AG09319 (cell line): ENCODE measurements at regions not wholly inside any gene's neighbourhood (a gene's known extent, or its start where the extent isn't known, plus 50 kb on each side); places are given as distances from the start of the nearest gene placed in this dataset.

Experiments
- DNase-seq: peaks from one replicate; pipeline ENCODE4 v3.0.0-alpha.2; 2010; ENCODE audit warnings: low read depth; ENCODE audit errors: extremely low read depth
- TF ChIP-seq, protein P1 (sequence below): IDR thresholded peaks from 2 replicates; pipeline ENCODE4 v1.5.1; 2011; ENCODE audit warnings: low read depth, mild to moderate bottlenecking, inconsistent platforms, low read length, moderate library complexity

DNA sequence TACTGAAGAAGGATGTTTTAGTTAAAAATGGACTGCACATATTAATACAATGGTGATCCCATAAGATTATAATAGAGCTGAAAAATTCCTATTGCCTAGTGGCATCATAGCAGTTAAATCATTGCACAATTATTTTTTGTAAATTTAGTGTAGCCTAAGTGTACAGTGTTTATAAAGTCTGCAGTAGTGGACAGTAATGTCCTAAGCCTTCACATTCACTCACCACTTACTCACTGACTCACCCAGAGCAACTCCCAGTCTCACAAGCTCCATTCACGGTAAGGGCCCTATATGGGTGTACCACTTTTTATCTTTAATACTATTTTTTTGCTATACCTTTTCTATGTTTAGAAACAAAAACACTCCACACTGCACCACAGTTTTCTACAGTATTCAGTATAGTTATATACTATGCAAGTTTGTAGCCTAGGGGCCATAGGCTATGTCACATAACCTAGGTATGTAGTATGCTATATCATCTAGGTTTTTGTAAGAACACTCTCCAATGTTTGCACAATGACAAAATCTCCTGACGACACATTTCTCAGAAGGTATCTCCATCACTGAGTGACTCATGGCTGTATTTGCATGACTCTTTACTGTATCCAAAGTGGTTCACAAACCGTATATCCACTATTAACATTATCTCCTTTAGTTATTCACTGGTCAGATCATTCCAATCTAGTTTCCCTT is 536.0 kb downstream of the KLF12 start:
- TF ChIP-seq, protein P1, sequence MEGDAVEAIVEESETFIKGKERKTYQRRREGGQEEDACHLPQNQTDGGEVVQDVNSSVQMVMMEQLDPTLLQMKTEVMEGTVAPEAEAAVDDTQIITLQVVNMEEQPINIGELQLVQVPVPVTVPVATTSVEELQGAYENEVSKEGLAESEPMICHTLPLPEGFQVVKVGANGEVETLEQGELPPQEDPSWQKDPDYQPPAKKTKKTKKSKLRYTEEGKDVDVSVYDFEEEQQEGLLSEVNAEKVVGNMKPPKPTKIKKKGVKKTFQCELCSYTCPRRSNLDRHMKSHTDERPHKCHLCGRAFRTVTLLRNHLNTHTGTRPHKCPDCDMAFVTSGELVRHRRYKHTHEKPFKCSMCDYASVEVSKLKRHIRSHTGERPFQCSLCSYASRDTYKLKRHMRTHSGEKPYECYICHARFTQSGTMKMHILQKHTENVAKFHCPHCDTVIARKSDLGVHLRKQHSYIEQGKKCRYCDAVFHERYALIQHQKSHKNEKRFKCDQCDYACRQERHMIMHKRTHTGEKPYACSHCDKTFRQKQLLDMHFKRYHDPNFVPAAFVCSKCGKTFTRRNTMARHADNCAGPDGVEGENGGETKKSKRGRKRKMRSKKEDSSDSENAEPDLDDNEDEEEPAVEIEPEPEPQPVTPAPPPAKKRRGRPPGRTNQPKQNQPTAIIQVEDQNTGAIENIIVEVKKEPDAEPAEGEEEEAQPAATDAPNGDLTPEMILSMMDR = no peak
- DNase-seq = no peak

DNA sequence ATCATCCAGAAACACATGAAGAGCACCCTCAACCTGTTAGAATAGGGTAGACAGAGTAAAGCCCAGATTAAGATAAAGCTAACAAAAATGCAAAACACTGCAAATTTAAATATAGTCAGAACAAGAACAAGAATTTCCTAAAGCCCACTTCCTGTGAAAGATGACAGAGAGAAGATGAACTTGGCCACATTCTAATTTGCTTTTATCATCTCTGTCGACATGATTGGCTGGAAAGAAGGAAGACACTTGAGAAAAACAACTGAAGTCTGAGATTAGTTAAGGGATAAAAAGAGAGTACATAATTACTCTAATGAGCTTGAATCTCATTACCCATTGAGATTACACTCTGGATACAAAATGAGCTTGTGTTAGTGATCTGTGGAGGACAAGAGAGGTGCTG is 537.6 kb downstream of the KLF5 start:
- no peak for DNase-seq

DNA sequence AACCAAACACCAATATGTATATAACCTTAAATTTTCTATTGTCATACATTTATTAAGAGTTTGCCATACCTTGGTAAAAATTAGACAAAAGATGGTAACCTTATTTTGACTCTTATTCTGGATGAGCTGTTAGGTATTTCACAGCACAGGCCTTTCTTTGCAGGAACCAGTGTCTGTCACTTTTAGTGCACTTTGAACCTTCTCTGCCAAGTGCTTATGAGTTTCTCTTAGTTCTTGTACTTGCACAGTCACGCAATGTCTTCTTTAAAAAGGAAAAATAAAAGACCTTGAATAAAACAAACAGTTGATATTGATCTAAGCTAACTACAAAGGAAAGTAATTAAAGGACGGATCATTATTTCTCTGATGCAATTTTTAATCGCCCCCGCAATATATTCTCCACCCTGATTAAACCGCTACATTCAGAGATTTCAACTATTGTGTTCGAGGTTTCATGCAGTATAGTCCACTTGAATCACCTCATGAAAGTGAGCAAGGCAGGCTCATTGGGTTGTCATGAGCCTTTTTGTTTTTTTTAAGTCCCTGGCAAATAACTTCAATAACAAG is 534.5 kb downstream of the KLF5 start:
- TF ChIP-seq, protein P1 = no peak

More for the DNA sequence above, 537.6 kb downstream of the KLF5 start:
- TF ChIP-seq, protein P1 = no peak

DNA sequence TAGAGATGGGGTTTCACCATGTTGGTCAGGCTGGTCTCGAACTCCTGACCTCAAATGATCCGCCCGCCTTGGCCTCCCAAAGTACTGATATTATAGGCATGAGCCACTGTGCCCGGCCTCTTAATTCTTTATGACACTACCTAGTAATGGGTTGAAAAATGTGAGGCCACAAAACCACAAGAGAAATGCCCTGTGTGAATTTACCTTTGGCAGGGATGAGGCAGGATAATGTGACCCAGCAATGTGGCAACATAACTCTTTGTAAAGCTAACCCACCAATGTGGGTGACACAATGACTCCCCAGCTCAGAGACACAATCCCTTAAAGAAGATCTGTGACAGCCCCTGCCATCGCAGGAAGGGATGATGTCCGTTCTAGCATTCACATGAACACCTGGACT is 533.1 kb downstream of the KLF5 start:
- TF ChIP-seq, protein P1 = no peak
- DNase-seq = no peak

More for the DNA sequence above, 534.5 kb downstream of the KLF5 start:
- no peak for DNase-seq

DNA sequence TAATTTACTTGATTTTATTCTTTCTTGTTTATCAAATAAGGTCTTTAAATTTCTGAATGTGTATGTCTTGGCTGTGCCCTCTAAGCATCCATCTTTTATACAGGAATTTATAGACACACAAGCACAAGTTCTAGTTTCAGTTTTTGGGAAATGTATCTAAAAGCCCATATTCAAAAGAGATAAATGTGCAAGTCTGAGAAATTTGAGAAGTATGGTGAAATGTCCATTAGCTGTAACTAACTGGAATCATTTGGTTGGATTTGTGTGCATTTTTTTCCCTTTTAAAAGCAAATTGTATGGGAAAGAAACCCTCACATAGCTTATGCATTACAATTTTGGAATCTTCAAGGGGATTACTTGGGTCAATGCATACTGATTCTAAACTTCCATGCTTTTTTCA is 532.0 kb downstream of the KLF5 start:
- no peak for DNase-seq
- TF ChIP-seq, protein P1 = no peak

DNA sequence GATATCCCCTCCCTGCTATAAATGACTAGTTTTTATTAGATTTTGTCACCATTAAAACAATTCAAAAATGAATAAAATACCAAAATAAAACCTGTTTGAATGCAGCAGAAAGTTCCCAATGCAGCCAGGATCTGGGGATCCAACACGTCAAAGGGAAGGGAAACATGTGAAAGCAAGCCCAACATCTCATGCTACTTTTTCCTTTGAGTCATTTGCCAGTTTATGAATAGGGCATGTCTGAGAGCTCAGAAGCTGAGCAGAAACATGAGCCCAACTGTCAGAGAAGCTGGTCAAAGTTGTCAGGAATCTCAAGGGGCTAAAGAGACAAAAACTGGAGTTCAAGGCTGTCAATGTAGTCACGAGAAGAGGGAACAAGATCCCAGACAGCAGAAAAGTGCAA is 526.4 kb downstream of the KLF5 start:
- no peak for DNase-seq
- TF ChIP-seq, protein P1 = no peak

DNA sequence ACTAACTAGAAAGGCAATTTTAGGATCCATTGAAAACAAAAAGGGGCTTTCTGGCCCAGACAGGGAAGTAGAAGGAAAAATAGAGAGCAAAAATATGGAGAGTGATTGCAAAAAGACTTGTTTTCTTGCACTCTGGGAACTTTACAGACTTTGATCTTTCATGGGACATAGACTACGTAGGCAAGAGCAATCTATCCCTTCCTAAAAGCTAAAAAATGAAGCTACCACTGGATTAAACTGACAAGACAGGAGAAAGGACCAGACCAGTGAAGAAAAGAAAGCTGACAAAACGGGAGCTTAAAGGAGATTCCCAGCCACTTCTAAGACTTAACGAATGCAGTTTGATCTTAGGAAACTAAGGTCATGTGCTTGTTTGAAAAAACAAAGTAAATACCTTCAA is 524.5 kb downstream of the KLF5 start:
- DNase-seq = no peak
- TF ChIP-seq, protein P1 = no peak
